ENCODE measurements at regions not wholly inside any gene's neighbourhood (a gene's known extent, or its start where the extent isn't known, plus 50 kb on each side); places are given as distances from the start of the nearest gene placed in this dataset.

GRCh38 chr10:108425283-108425964 is 1260.9 kb upstream of the SORCS1 start:
- DNase-seq (ENCODE audit: low spot score) (no peak), ATAC-seq (no peak)
- H2AFZ ChIP-seq = no peak overlapping the region
- H4K20me1 ChIP-seq (replicated peaks; ENCODE audit: insufficient read depth) = no peaks in the 10 kb centered on the region
- H3K4me2 ChIP-seq = no peak overlapping the region
- H3K27ac ChIP-seq (ENCODE audit: low read depth) = no peak overlapping the region
- no peaks in the 10 kb centered on the region for H3K79me2 ChIP-seq (replicated peaks; ENCODE audit: insufficient read depth)
- H3F3A ChIP-seq (replicated peaks; ENCODE audit: low read depth) = no peaks in the 10 kb centered on the region
- H3K27me3 Mint-ChIP-seq (ENCODE audit: insufficient read depth, low read depth, poor library complexity) = no peaks in the 10 kb centered on the region
- H3K4me1 ChIP-seq (ENCODE audit: insufficient read depth) = no peaks in the 10 kb centered on the region
- no peak overlapping the region for H3K4me3 ChIP-seq
- peak overlapping the region; percentile 6; the same call in 1 of the 2 replicates for H3K27ac Mint-ChIP-seq
- H3K9me3 Mint-ChIP-seq = no peaks in the 10 kb centered on the region
- H3K9me2 ChIP-seq (ENCODE audit: insufficient read depth) = no peaks in the 10 kb centered on the region
- no peaks in the 10 kb centered on the region for H3K36me3 ChIP-seq (ENCODE audit: insufficient read depth)
- no peak for TF ChIP-seq STAT1 (IDR thresholded peaks at IDR 0.05; ENCODE audit: unreplicated experiment)
- TF ChIP-seq CREB1 (CRISPR knock-in tag; IDR thresholded peaks at IDR 0.05; ENCODE audit: low read depth) = no peak
- TF ChIP-seq REST (IDR thresholded peaks at IDR 0.05; ENCODE audit: unreplicated experiment) = no peak
- no peak for TF ChIP-seq JUNB (IDR thresholded peaks at IDR 0.05; ENCODE audit: unreplicated experiment)
- no peak for TF ChIP-seq ZNF114 (CRISPR knock-in tag; IDR thresholded peaks at IDR 0.05)
- no peak for TF ChIP-seq EZH2 (IDR thresholded peaks at IDR 0.05; ENCODE audit: low read depth, unreplicated experiment)
- no peak for TF ChIP-seq CTCF (conservative IDR thresholded peaks at IDR 0.05; ENCODE audit: low read depth in 2 of 2)
- no peak for TF ChIP-seq EZH2phosphoT487 (IDR thresholded peaks at IDR 0.05; ENCODE audit: unreplicated experiment)
- no peak for TF ChIP-seq POLR2AphosphoS5 (IDR thresholded peaks at IDR 0.05; ENCODE audit: low read depth)
- TF ChIP-seq ZNF462 (CRISPR knock-in tag; IDR thresholded peaks at IDR 0.05) = no peak
- no peak for TF ChIP-seq NANOG (IDR thresholded peaks at IDR 0.05; ENCODE audit: borderline replicate concordance)
- no peak for TF ChIP-seq ETS1 (IDR thresholded peaks at IDR 0.05)
- no peak for TF ChIP-seq ZNF331 (CRISPR knock-in tag; IDR thresholded peaks at IDR 0.05; ENCODE audit: low read depth)
- H3K36me3 Mint-ChIP-seq (ENCODE audit: low read depth) = no peaks in the 10 kb centered on the region
- H3K4me3 Mint-ChIP-seq = no peak overlapping the region
- no peaks in the 10 kb centered on the region for H3K4me1 Mint-ChIP-seq
- H3K27me3 ChIP-seq (ENCODE audit: insufficient read depth) = no peaks in the 10 kb centered on the region

Measured in GM23338 (cell line).